H1 (cell line): ENCODE measurements at regions not wholly inside any gene's neighbourhood (a gene's known extent, or its start where the extent isn't known, plus 50 kb on each side); places are given as distances from the start of the nearest gene placed in this dataset.

Source experiments
- CTCF ChIA-PET: fragments of 300-600 bp; sonication (Branson Sonifier 250); formaldehyde crosslinking; loops from one replicate; lab custom pipeline; 2021; ENCODE audit not compliant: partially characterized antibody; lab: Charles Lee
- POLR2A ChIA-PET: fragments of 300-600 bp; sonication (Branson Sonifier 250); formaldehyde crosslinking; loops from one replicate; lab custom pipeline; 2021; ENCODE audit warnings: inconsistent platforms; ENCODE audit not compliant: partially characterized antibody; lab: Charles Lee
- DNase-seq, 2 experiments: peaks; one replicate each; pipeline versions ENCODE4 v3.0.0 to v3.0.0-alpha.2; 2010 to 2022; ENCODE audit warnings: low spot score in 2 of 2, low read depth in 1 of 2, mixed read lengths in 1 of 2
- FAIRE-seq: peaks from 2 replicates; lab custom pipeline; 2011; peaks lifted over from hg19 to GRCh38; lab: Jason Lieb, UNC
- H2AFZ ChIP-seq: 2 replicates; pipeline ENCODE4 v1.8.1; 2012; ENCODE audit warnings: low read length, inconsistent platforms
- H2AK5ac ChIP-seq: 2 replicates; pipeline ENCODE4 v1.6.1; 2013; ENCODE audit warnings: low read depth, low read length
- H2BK120ac ChIP-seq: replicated peaks from 2 replicates; pipeline ENCODE3; 2013; ENCODE audit warnings: low read depth, low read length, inconsistent platforms
- H2BK12ac ChIP-seq: 2 replicates; pipeline ENCODE4 v1.6.1; 2013; ENCODE audit warnings: low read depth, low read length
- H2BK15ac ChIP-seq: 2 replicates; pipeline ENCODE4 v1.6.1; 2013; ENCODE audit warnings: low read length
- H2BK20ac ChIP-seq: 2 replicates; pipeline ENCODE4 v1.6.1; 2013; ENCODE audit warnings: low read length
- H2BK5ac ChIP-seq: 2 replicates; pipeline ENCODE4 v1.6.1; 2013; ENCODE audit warnings: low read depth, low read length
- H3K14ac ChIP-seq: 2 replicates; pipeline ENCODE4 v1.6.1; 2013; ENCODE audit warnings: inconsistent platforms; ENCODE audit not compliant: insufficient read length
- H3K18ac ChIP-seq: 2 replicates; pipeline ENCODE4 v1.6.1; 2013; ENCODE audit warnings: low read length; ENCODE audit errors: extremely low read depth
- H3K23ac ChIP-seq: 2 replicates; pipeline ENCODE4 v1.6.1; 2013; ENCODE audit warnings: inconsistent platforms; ENCODE audit not compliant: insufficient read length
- H3K23me2 ChIP-seq: 2 replicates; pipeline ENCODE4 v1.6.1; 2013; ENCODE audit warnings: low read depth, low read length
- H3K27ac ChIP-seq: 2 replicates; pipeline ENCODE4 v1.6.1; 2011; ENCODE audit warnings: low read depth, low read length, inconsistent platforms
- H3K27me3 ChIP-seq, 4 experiments: replicated peaks in 1 of 4; 1 replicate in 1 of 4; 2 replicates in 3 of 4; pipeline versions ENCODE4 v1.6.1 to v1.8.1; 2011 to 2013; ENCODE audit warnings: low read length in 3 of 4, mild to moderate bottlenecking in 3 of 4, inconsistent platforms in 2 of 4, mixed read lengths in 2 of 4, moderate library complexity in 1 of 4; ENCODE audit not compliant: control insufficient read depth in 3 of 4, insufficient read depth in 3 of 4; ENCODE audit errors: extremely low read depth in 1 of 4
- H3K36me3 ChIP-seq, 4 experiments: 2 replicates each; pipeline versions ENCODE4 v1.6.1 to v1.8.1; 2011 to 2013; ENCODE audit warnings: mild to moderate bottlenecking in 4 of 4, low read length in 3 of 4, moderate library complexity in 2 of 4, control low read depth in 1 of 4, inconsistent platforms in 1 of 4; ENCODE audit not compliant: insufficient read depth in 4 of 4, control insufficient read depth in 2 of 4
- H3K4ac ChIP-seq: replicated peaks from 2 replicates; pipeline ENCODE3; 2013; ENCODE audit warnings: low read length, low read depth, mixed read lengths, inconsistent platforms; ENCODE audit not compliant: insufficient read length
- H3K4me1 ChIP-seq, 4 experiments: replicated peaks in 1 of 4; 1 replicate in 1 of 4; 2 replicates in 3 of 4; pipeline versions ENCODE4 v1.6.1 to v1.8.1; 2011 to 2013; ENCODE audit warnings: low read length in 3 of 4, inconsistent platforms in 2 of 4, mixed read lengths in 1 of 4; ENCODE audit not compliant: insufficient read depth in 4 of 4, control insufficient read depth in 3 of 4
- H3K4me2 ChIP-seq, 2 experiments: 2 replicates each; pipeline versions ENCODE4 v1.6.1 to v1.8.1; 2011 to 2013; ENCODE audit warnings: low read depth in 2 of 2, low read length in 2 of 2, control low read depth in 1 of 2, inconsistent platforms in 1 of 2, mild to moderate bottlenecking in 1 of 2; ENCODE audit not compliant: insufficient read depth in 1 of 2
- H3K4me3 ChIP-seq, 4 experiments: fragments of 200-600, 300-600 bp in 1 of 4; sonication (generic), shearing (Covaris generic), sonication (Bioruptor Twin) in 1 of 4; 2 replicates each; pipeline versions ENCODE4 v1.5.1 to v1.8.1; 2011 to 2016; ENCODE audit warnings: low read length in 4 of 4, low read depth in 3 of 4, control low read depth in 2 of 4, inconsistent platforms in 2 of 4, mild to moderate bottlenecking in 2 of 4, mixed read lengths in 1 of 4, moderate library complexity in 1 of 4; ENCODE audit not compliant: insufficient read depth in 2 of 4; ENCODE audit errors: extremely low read depth in 1 of 4
- H3K56ac ChIP-seq: replicated peaks from 2 replicates; pipeline ENCODE3; 2013; ENCODE audit warnings: low read depth, mild to moderate bottlenecking, mixed read lengths, low read length, inconsistent platforms; ENCODE audit not compliant: insufficient read length
- H3K79me1 ChIP-seq: 2 replicates; pipeline ENCODE4 v1.6.1; 2013; ENCODE audit warnings: low read depth, low read length, control low read depth
- H3K79me2 ChIP-seq, 2 experiments: 2 replicates each; pipeline versions ENCODE4 v1.6.1 to v1.8.1; 2012 to 2013; ENCODE audit warnings: low read length in 2 of 2, mild to moderate bottlenecking in 2 of 2, inconsistent platforms in 1 of 2; ENCODE audit not compliant: insufficient read depth in 2 of 2, control insufficient read depth in 1 of 2
- H3K9ac ChIP-seq, 4 experiments: replicated peaks in 1 of 4; 1 replicate in 1 of 4; 2 replicates in 3 of 4; pipeline versions ENCODE4 v1.6.1 to v1.8.1; 2011 to 2013; ENCODE audit warnings: low read depth in 3 of 4, low read length in 3 of 4, control low read depth in 2 of 4, mild to moderate bottlenecking in 2 of 4, moderate library complexity in 2 of 4, inconsistent platforms in 1 of 4; ENCODE audit errors: extremely low read depth in 1 of 4
- H3K9me3 ChIP-seq, 2 experiments: 2 replicates each; pipeline versions ENCODE4 v1.6.1 to v1.8.1; 2012 to 2013; ENCODE audit warnings: mild to moderate bottlenecking in 2 of 2, moderate library complexity in 2 of 2, control low read depth in 1 of 2, inconsistent platforms in 1 of 2, low read depth in 1 of 2, low read length in 1 of 2, mixed read lengths in 1 of 2; ENCODE audit not compliant: insufficient read depth in 2 of 2
- H4K20me1 ChIP-seq, 2 experiments: replicated peaks in 1 of 2; 2 replicates each; pipeline versions ENCODE3 to v1.8.1; 2011 to 2013; ENCODE audit warnings: inconsistent platforms in 2 of 2, low read length in 2 of 2, mild to moderate bottlenecking in 1 of 2; ENCODE audit not compliant: insufficient read depth in 2 of 2, control insufficient read depth in 1 of 2
- H4K5ac ChIP-seq: 2 replicates; pipeline ENCODE4 v1.6.1; 2013; ENCODE audit warnings: low read length, low read depth, mixed read lengths, inconsistent platforms; ENCODE audit not compliant: insufficient read length
- H4K8ac ChIP-seq: 2 replicates; pipeline ENCODE4 v1.8.0; 2013; ENCODE audit warnings: mild to moderate bottlenecking, moderate library complexity, low read length, inconsistent platforms; ENCODE audit not compliant: insufficient read depth; ENCODE audit errors: extremely low read depth
- H4K91ac ChIP-seq: replicated peaks from 2 replicates; pipeline ENCODE3; 2013; ENCODE audit warnings: low read length, mixed read lengths, inconsistent platforms; ENCODE audit not compliant: insufficient read length
- ASH2L ChIP-seq: fragments of 200-600, 300-600 bp; sonication (generic); IDR thresholded peaks from one replicate; pipeline ENCODE4 v1.7.1; 2017; ENCODE audit warnings: low read length
- ATF2 ChIP-seq: IDR thresholded peaks from 2 replicates; pipeline ENCODE4 v1.6.1; 2012; ENCODE audit warnings: low read length, inconsistent platforms
- HDAC2 ChIP-seq, 2 experiments: fragments of 300-600 bp in 1 of 2; sonication (generic) in 1 of 2; IDR thresholded peaks; 2 replicates each; pipeline ENCODE4 v1.6.1; 2011 to 2012; ENCODE audit warnings: low read depth in 2 of 2, low read length in 2 of 2, mild to moderate bottlenecking in 2 of 2, moderate library complexity in 2 of 2, borderline replicate concordance in 1 of 2, inconsistent platforms in 1 of 2
- NRF1 ChIP-seq: IDR thresholded peaks from 2 replicates; pipeline ENCODE4 v1.6.1; 2011; ENCODE audit warnings: mild to moderate bottlenecking, low read depth, low read length, improper control_type of control experiment
- POLR2A ChIP-seq, 2 experiments: IDR thresholded peaks; 1 replicate in 1 of 2; 2 replicates in 1 of 2; pipeline ENCODE4 v1.6.1; 2011; ENCODE audit warnings: low read depth in 2 of 2, low read length in 2 of 2, mild to moderate bottlenecking in 2 of 2; ENCODE audit errors: control extremely low read depth in 1 of 2
- RAD21 ChIP-seq, 2 experiments: IDR thresholded peaks in 1 of 2; conservative IDR thresholded peaks in 1 of 2; 2 replicates each; pipeline ENCODE4 v1.6.1; 2011; ENCODE audit warnings: low read depth in 2 of 2, low read length in 2 of 2, improper control_type of control experiment in 1 of 2, inconsistent platforms in 1 of 2, mild to moderate bottlenecking in 1 of 2, moderate library complexity in 1 of 2
- RFX5 ChIP-seq: IDR thresholded peaks from 2 replicates; pipeline ENCODE4 v1.6.1; 2011; ENCODE audit warnings: low read depth, low read length, improper control_type of control experiment, borderline replicate concordance
- SAP30 ChIP-seq: fragments of 300-600 bp; sonication (generic); IDR thresholded peaks from 2 replicates; pipeline ENCODE4 v1.7.1; 2012; ENCODE audit warnings: low read length, moderate library complexity, mild to moderate bottlenecking, inconsistent platforms; ENCODE audit not compliant: insufficient read depth, insufficient replicate concordance
- WGBS, 2 experiments: shearing (Covaris generic) in 1 of 2; methylation state at CpG; one replicate each; pipeline versions ENCODE4 v1.1.6 to v1.1.7; 2013 to 2015; ENCODE audit warnings: low lambda C conversion rate in 2 of 2, mixed read lengths in 2 of 2, inconsistent platforms in 1 of 2, low coverage in 1 of 2, missing lambda C conversion rate in 1 of 2; ENCODE audit not compliant: insufficient replicate concordance in 2 of 2, insufficient coverage in 1 of 2, insufficient read length in 1 of 2; ENCODE audit errors: extremely low coverage in 1 of 2, missing lambda C conversion rate in 1 of 2; 5-methylcytosine and 5-hydroxymethylcytosine counted together

GRCh38 chr7:119184124-119184788 lies 959.8 kb downstream of the ANKRD7 start:
- POLR2A ChIA-PET = no interaction called here
- no peaks in the 10 kb centered on the region for H3K79me2 ChIP-seq
- TF ChIP-seq NRF1 (no peak), SAP30 (no peak), ASH2L (no peak), RAD21 (IDR thresholded peaks at IDR 0.05 in 1 of 2, conservative IDR thresholded peaks at IDR 0.05 in 1 of 2; ENCODE audit: low read depth in 2 of 2, low read length in 2 of 2) (no peak), HDAC2 (IDR thresholded peaks at IDR 0.05; ENCODE audit: borderline replicate concordance in 1 of 2, low read depth in 2 of 2, low read length in 2 of 2) (no peak), POLR2A (IDR thresholded peaks at IDR 0.05; ENCODE audit: control extremely low read depth in 1 of 2, low read depth in 2 of 2, low read length in 2 of 2) (no peak), RFX5 (no peak), ATF2 (no peak)

More at GRCh38 chr7:119184124-119184788, 959.8 kb downstream of the ANKRD7 start:
- no peak overlapping the region for H3K4me3 ChIP-seq
- no peak overlapping the region for H2BK12ac ChIP-seq
- no peak overlapping the region for H3K23ac ChIP-seq
- H3K56ac ChIP-seq = no peak overlapping the region
- no peak overlapping the region for H4K5ac ChIP-seq
- CTCF ChIA-PET = interaction anchor here (8.5 kb wide), 1 partner anchor 13 kb away, joined by 80 read pairs; no protein-coding TSS in a partner anchor
- no peak overlapping the region for H3K14ac ChIP-seq
- DNase-seq (no peak), FAIRE-seq (no peak)
- H3K18ac ChIP-seq = no peak overlapping the region
- H3K27ac ChIP-seq = no peak overlapping the region
- H3K23me2 ChIP-seq = no peaks in the 10 kb centered on the region
- H2BK5ac ChIP-seq = no peak overlapping the region
- H3K4me2 ChIP-seq = no peak overlapping the region
- no peaks in the 10 kb centered on the region for H4K20me1 ChIP-seq
- WGBS, 2 experiments = 93% methylated on average over 4 of the region's 4 CpGs; no CpG with 5 or more reads in 1 of the 2 experiments
- no peak overlapping the region for H3K9ac ChIP-seq
- H2AK5ac ChIP-seq = no peak overlapping the region
- H3K27me3 ChIP-seq = no peaks in the 10 kb centered on the region
- H2BK20ac ChIP-seq = no peak overlapping the region
- H3K79me1 ChIP-seq = no peaks in the 10 kb centered on the region
- no peak overlapping the region for H3K4ac ChIP-seq
- no peaks in the 10 kb centered on the region for H3K36me3 ChIP-seq
- H3K4me1 ChIP-seq = no peaks in the 10 kb centered on the region; a peak in 1 of 7 replicates
- H4K91ac ChIP-seq = no peak overlapping the region
- H2BK120ac ChIP-seq = no peak overlapping the region
- no peak overlapping the region for H2BK15ac ChIP-seq
- H4K8ac ChIP-seq = no peak overlapping the region
- H3K9me3 ChIP-seq = no peaks in the 10 kb centered on the region
- no peak overlapping the region for H2AFZ ChIP-seq
